HCEC 1CT (cell line): ENCODE measurements at regions not wholly inside any gene's neighbourhood (a gene's known extent, or its start where the extent isn't known, plus 50 kb on each side); places are given as distances from the start of the nearest gene placed in this dataset.

Source experiments
- DNase-seq: peaks from one replicate; pipeline ENCODE4 v3.0.0-alpha.2; 2017

DNA sequence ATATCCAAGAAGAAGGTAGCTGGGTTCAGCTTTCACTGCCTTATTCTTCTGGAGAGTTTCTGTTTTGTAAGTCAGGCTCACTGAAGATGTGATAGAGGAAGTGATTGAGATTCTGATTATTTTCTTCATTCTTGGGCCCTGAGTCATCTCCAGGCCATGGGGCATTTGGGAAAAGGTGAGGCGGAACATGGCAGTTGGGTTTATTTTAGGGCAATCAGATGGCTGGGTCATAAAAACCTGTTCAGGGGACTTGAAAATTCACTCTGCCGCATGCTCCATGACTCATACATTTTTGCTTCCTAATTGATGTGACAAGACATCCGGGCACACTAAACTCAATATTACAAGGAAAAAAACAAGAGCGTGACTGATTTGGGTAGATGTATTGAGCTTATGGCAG lies 265.7 kb upstream of the KLF4 start:
- peak; percentile 73 for DNase-seq

DNA sequence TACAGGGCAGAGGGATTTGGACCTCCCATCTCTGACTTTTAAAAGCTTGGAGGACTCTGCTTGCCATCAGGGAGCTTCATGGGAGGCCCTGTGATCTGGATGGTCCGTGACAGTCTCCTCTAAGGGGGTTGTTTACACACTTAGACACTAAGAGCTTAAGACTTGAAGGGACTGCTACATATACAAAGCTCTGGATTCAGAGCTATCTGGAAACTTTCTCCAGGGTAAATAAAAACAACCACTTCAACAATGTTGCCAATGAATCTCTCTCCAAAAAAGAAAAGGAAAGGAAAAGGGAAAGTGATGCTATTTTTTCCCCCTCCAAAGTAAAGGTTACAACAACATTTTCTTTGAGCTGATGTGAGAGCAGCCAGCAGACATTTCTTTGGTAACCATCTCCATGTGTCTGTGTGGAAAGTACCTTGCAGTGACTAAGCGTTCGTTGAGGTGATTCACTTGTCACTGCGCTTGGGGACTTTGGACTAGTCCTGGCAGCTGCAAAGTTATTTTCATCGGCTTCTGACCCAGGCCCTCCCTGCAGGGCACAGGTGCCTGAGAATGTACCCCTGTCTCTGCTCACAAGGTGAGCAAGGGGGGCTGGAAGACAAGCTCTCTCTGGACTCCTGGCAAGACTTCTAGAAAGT lies 262.1 kb upstream of the KLF4 start:
- peak; percentile 54 for DNase-seq

DNA sequence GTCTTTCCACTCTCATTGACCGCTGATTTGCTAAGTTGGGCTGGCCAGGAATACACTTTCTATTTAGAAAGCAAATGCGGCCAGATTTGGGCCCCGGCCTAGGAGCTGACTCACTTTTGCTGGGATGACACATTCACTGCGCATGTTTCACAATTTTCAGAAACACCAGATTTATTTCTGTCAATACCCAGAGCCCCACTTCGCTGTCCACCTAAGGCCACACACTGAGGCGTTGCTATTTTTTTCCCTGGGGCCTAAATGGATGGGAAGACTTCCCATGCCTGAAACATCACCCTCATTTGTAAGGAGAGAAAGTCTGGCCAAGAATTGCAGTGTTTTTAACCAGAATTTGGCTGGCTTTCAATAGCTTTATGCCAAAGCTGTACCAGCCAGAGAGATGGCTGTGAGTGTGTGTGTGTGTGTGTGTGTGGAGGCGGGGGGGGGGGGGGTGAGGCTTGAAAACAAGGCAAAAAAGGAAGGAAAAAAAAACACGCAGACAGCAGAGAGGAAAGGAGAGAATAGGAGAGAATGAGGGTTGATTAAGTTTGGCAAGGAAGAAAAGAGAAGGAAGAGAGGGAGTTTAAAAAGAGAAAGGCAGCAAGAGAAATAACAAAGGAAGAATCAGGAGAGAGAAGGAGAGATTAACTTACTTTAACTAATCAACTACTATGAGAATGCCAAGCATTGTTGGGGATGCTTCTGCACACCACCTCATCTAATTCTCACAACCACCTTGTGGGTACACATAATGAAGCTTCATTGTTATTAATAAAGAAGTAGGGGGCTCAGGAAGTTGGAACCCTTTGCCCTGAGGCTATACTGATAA lies 261.4 kb upstream of the KLF4 start:
- DNase-seq = peak; percentile 98

DNA sequence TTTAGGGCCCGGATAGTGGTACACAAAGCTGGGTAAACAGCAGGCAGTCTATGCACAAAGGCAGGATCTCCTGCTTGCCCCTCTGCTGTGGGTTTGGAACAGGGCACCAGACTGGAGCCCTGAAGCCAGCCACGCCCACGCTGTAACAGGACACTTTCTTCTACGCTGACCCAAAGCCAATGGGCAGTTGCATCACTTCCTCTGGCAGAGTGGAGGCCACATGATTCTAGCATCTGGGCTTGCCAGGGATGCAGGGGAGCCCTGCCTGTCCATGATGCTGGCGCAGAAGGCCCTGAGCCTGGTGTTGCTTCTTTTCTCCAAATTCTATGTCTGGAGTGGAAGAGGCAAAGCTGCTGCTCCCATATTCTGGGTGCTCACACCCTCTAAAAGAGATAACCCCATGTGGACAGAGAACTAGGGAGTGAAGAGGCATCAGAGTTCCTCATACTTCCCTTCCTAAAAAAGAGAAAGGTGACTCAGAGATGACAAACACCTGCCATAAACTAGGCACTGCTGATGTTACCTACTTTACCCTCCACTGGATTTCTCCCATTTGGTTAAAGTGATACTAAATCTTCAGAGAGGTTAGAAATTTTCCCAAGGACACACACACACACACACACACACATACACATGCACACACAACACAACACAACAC lies 260.3 kb upstream of the KLF4 start:
- peak; percentile 95 for DNase-seq

DNA sequence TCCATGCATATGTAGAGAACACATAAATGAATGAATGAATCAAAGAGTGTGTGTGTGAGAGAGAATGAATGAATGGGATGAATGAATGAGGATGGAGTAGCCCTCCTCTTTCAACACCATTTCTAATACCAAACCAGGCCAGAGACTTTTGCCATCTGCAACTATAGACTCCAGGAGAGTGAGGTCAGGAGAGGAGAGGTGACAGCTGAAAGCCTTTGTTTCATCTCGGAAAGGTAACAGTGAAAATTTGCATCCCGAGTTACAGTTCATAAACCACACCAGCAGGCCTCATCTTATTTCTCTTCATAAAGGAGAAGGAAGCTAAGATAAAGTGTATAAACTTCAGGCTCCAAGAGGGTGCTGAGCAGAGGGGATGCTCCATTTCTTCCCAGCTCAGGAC lies 255.3 kb upstream of the KLF4 start:
- no peak for DNase-seq

DNA sequence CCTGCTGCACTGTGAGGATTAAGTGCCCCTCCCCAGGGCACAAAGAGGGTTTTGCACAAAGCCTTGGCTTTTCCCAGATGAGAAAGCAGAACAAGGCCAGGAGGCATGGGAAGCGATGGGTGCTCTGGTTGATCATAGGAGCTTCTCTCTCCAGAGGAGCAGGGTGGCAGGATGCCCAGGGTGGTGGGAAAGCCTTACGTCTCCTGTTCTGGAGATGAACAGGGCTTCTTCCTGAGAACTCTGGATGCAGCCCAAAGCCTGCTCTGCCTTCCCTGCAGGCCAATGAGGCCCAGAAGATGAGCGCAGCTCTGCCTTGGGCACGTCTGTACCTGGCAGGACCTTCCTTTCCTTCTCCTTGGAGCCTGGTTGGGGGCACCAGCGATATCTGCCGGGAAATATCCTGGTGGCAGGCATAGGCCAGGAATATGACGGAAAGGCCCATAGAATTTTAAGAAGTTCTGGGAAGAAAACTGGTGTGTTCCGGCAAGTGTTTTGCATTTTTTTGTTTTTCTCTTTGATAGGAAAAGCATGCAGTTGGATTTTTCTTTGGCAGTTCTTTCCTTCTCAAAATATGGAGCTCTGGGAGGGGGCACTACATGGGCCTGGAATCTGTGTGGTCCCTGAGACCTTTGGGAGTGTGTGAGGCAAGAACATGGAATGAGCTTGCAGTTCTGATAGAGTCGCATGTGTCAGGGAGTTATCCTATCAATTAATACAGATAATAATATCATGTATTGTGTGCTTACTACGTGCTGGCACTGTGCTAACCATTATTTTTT lies 253.2 kb upstream of the KLF4 start:
- no peak for DNase-seq

DNA sequence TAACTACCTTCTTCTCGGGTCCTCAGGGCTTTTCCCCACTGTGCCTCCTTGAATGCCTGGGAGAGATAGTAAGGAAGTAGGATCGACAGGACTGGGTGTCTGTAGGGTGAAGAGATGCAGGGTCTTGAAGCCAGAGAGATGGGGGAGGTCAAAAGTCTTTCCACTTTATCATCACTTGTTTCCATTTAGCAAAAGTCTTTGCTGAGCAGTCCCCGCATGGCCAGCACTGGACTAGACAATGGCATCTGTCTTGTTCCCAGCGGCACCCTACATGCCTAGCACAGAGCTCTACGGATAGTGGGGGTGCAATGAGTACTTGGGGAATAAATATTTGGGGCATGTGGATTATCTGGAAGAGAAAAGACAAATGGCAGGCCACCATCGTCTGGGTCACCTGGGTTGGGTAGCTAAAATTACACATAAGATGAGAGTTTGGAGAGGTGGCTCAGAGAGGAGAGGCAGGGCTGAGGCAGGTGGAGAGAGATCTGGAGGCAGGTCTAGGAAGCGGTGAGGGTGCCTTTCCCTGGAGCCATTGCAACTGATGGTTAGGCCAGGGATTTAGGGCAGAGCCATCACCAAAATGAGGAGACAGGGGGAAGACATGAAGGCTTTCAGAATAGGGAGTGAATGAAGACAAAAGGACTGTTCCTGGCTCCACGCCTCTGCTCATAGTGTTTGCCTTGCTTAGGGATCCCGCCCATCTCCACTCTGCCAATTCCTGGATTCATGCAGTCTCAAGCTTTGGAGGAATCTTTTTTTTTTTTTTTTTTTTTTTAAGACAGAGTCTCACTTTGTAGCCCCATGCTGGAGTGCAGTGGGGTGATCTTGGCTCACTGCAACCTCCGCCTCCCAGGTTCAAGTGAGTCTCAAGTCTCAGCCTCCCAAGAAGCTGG lies 250.8 kb upstream of the KLF4 start:
- no peak for DNase-seq

DNA sequence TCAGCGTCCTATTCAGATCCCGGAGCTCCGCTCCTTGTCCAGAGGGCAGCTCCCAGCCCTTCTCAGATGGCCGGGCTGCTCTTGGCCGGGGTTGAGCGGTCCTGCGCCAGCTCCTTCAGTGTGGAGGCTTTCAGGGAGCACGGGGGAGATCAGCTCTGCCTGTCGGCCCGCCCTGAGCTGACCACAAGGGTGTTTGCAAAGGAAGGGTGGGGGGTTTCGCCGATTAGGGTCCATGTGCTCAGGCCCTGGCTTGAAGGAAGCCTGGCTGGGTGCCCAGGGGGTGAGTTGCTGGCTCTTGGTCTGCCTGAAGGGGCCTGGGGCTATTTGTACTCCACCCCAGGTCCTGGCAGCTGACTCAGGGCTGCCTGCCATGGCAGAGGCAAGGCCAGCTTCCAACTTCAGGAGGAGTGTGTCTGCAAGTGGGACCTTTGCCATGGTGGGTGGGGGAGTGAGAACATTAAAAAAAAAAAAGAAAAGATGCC lies 250.1 kb upstream of the KLF4 start:
- no peak for DNase-seq

DNA sequence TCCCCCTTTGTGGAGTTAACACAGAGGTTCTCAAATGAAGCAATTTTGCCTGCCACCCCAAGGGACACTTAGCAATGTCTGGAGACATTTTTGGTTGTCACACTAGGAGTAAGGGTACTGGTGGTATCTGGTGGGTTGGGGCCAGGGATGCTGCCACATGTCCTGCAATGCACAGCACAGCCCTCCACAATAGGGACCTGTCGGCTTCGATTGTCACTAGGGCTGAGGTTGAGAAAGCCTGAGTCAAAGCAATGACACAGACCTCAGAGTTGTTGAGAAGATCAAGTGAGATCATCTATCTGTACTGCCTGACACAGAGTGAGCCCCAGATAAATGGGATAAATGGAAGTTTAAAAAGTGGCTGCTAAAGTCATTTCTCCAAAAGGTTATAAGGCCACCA lies 249.2 kb upstream of the KLF4 start:
- peak; percentile 41 for DNase-seq

DNA sequence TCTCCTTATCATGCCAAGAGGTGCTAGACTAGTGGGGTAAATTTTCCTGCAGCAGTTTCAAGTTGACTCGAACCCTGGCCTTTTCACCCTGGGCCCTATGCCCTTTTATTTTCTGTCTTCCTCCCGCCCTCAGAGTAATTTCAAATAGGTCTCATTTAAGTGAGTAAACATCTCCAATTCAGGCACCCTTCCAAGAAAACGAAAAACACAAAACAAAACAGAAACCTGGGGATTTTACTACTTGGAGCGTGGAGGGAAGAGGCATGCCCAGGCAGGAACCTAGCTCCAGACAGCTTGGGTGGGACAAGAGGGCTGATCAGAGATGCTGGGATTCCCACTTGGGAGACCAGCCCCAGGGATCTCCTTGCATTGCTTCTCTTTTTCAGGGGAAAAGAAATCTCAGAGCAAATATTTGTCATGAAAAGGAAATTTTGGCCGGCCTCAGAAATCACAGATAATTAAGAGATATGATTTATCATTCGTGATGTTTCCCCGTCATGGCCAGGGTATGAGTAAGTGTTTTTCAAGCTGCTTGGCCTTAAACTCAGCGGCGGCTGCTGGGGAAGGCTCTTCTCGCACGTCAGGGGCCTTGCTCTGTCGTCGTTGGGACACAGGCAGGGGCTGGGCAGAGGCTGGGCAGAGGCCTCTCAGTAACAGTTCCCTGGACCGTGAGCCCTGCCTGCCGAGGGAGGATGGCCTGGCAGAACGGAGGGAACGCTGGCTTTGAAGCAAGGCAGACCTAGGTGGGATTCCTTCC lies 248.6 kb upstream of the KLF4 start:
- no peak for DNase-seq

DNA sequence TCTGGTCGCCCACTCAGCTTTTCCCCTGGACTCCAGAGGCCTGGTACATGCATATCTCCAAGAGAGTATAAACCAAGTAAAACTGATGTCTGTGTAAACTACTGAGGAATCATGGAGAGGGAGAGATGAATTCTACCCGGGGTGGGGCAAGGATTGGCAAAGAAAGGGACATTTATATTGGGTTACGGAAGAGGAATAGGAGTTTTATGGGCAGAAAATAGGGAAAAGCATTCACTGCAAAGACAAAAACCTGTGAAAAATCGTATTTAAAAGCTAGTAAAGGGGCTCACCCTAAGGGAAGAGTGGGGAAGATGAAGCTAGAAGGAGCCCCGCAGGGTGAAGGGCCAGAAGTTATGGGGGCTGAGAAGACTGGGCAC lies 248.0 kb upstream of the KLF4 start:
- no peak for DNase-seq

DNA sequence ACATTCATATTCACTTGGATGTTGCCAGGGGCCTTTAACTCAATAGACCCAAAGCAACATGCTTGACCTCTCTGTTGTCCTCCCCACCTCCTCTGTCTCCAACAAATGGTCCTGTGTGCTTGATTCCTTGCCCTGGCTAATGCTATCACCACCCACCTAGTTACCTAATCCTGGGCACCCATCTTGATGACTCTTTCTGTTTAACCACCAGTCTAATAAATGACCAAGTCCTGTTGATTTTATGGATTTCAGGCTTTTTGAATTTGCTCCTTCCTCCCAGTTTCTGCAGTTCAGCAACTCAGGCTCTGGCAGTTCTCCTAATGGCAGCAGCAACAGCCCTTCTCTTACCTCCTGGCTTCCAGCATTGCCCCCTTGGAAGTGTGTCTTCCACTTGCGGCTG lies 246.3 kb upstream of the KLF4 start:
- DNase-seq = no peak

DNA sequence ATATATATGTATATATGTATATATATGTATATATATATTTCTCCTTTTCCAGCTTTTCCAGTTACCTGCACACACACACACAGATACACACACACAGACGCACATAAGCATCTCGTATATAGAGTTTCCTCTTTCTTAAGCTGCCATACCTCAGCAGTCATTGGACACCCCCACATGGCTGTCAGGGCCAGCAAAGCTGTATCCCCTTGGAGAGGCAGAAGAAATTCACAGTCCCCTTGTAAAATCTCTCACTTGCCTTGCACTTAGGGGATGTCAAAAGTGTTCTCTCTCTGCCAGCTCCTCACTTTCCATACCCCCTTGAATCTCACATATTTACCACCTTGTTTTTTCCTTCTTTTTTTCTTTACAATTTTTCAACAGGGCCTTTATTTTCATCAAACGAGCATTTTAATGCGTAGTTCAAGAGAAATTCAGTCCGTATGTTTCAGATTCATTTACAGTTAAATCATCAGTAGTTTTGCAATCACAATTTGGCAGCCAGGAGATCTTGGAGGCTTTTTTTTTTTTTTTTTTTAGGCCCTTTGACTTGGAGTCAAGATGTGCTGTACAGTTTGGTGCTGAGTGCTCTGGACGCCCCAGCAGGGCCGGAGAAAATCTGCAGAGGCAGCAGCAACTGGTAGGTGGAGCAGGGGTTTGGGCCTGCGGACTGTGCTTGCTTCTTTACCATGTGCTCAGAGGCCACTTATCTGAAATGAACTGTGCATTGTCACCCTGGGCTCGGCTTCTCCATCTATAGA lies 244.9 kb upstream of the KLF4 start:
- DNase-seq = peak; percentile 93

DNA sequence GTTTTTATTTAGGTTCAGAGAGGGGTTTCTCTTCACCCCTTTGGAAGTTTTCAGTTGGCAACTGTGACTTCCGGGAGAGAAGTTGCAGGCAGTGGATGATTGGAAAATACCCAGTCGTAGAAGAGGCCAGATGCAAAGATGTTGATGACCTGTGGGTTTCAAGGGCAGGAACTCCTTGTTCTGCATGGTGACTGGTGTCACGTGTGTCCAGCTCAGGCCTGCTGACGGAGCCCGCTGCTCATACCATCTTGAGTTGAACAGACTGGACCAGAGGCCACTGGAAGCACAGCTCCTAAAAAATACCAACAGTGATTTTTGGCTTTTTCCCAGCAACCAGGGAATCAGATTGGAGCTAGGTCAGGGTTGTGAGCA lies 243.9 kb upstream of the KLF4 start:
- DNase-seq = peak; percentile 64

DNA sequence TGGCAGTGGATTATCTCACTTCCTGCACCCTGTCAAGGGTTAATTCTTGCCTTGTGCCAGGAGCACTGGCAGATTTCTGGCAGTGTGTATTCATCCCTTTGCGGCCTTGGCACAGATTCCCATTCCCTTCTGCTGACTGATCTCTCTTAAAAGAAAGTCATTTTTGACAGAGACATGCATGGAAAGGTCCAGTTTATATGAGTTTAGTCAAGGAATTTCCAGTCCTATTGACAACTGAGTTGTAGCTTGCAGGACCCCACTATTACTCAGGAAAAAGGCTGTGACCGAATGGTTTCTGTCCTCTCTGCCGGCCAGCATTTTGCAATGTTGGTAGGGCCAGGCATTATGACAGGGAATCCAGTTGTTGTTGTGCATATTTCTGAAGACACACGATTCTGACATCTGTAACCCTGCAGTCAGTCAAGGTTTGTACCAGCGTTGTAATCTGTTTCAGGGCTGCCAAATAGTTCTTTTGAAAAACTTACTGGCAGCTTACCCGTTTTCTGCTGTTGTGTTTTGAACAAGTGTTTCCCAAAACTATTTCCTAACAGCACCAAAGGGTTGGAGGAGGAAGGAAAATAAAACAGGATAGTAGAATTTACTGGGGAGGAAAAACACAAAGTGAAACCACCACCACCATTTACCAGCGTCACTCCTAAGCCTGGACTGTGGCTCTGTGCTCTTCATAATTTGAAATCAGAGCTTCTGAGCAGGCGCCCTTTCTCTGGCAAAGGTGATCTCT lies 243.4 kb upstream of the KLF4 start:
- peak; percentile 61 for DNase-seq

DNA sequence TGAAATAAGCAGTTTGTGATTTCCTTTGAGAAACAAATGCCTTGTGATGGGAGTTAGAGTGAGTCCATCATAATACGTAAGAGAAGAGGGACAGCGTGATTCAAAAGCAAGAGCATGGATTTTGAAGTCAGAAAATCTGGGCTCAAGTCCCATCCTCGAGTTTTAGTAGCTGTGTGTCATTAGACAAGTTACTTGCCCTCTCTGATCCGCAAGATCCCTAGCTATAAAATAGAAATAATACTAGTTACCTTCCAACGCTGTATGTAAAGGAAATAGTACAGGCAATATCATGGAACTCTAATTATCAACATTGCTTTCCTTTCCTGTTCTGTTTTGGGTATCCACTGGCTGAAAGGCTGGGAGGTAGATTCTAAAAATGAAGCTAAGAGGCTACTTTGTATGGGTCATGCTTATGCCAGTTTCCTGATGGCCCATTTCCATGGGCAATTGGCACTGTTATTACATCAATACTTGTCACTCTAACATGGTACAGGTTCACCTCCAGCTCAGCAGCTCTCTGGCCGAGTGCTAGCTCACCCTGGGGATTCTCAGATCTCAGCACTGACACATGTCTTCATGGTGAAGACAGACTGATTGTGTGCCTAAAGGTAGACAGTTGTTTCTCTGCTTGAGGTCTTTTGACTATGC lies 241.7 kb upstream of the KLF4 start:
- DNase-seq = no peak

DNA sequence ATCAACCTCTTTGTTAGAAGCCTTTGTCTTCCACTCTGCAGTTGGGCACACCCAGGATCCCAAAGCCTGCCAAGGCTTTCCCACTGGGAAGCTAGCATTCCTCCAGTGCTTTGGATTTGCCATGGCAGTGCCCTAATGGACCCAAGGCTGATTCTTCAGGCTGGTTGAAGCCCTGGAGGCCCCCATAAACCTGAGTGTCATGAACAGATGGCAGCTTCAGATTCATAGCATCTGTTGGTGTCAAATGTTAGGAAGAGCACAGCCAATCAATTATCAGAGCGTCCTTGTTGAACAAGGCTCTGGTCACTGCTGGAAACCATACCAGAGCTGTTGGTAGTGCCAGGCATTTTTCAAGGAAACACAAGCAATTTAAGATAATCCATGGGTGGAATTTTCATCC lies 241.1 kb upstream of the KLF4 start:
- no peak for DNase-seq

DNA sequence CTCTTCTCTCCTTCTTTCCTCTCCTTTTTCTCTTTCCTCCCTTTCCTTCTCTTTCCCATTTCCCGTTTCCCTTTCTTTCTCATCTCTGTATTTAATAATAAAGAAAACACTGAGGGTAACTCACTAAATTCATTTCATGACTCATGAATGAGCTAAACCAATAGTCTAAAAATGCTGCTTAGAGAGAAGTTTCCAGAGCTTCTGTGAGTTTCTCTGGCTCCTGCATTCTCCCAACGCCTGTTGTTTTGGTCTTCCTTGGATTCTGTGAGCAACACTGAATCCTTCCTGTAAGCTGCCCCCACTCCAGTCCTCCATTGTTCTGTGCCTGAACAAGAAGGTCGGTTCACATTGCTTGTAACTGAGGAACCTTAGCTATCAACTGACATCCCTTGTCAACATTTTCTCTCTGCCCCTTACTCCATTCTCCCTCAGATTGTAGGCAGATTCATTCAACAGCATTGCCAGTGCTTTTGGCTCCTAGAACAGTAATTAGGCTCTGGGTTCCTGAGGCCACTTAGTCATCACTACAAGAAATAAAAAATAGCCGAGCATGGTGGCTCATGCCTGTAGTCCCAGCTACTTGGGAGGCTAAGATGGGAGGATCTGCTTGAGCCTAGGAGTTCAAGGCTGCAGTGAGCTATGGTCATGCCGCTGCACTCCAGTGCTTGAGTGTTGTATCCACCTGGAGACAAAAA lies 237.7 kb upstream of the KLF4 start:
- DNase-seq = peak; percentile 35

DNA sequence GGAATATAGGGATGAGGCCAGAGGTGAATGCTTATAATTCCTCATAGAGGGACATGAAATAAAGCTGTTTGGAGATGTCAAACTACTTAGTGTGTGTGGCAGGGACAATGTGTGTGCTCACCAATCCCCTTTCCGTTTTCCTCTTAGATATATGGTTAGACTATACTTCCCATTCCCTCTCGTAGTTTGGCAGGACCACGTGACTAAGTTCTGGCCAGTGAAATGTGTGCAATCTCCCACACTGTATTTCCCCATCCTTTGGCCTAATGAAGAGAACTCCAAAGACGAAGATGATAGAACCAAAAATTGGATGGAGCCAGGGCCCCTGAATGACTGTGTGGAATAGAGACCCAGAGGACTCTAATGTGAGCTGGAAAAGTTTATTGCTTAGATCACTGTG lies 233.4 kb upstream of the KLF4 start:
- no peak for DNase-seq
